Choroid plexus epithelial cell (primary cell): ENCODE measurements at regions not wholly inside any gene's neighbourhood (a gene's known extent, or its start where the extent isn't known, plus 50 kb on each side); places are given as distances from the start of the nearest gene placed in this dataset.

Experiments used
- DNase-seq: peaks from one replicate; pipeline ENCODE4 v3.0.0-alpha.2; 2010; ENCODE audit warnings: low read depth
- H3K4me3 ChIP-seq: 2 replicates; pipeline ENCODE4 v1.5.1; 2011; ENCODE audit warnings: low read depth, mild to moderate bottlenecking, control low read depth, low read length, moderate library complexity
- CTCF ChIP-seq: conservative IDR thresholded peaks from 2 replicates; pipeline ENCODE4 v1.5.1; 2011; ENCODE audit warnings: low read depth, mild to moderate bottlenecking, control low read depth, inconsistent platforms, low read length, moderate library complexity

- TF ChIP-seq CTCF, result no peak
- no peak overlapping the region for H3K4me3 ChIP-seq
- DNase-seq, result no peak
Measured at GRCh38 chr9:1580215-1580614, 434.9 kb upstream of the SMARCA2 start.

- no peak for DNase-seq
- no peak for TF ChIP-seq CTCF
- no peak overlapping the region for H3K4me3 ChIP-seq
Measured at GRCh38 chr9:1581926-1582325, 433.2 kb upstream of the SMARCA2 start.

DNA sequence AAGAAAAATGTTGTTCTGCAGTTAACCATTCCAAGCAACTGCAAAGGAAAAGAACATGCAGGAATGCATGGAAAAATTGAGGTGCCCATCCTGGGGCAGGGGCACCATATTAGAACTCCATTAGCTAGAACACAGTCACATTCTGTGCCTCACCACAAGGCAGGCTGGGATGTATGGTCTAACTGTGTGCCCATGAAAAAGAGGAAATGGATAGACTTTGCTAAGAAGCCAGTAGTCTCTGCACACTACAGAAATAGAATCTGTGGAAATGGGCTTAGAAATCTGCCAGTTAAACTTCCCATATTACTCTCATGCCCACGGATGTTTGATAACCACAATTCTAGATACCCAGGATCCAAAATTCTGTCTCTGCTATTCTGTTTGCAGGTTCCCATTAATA, 423.8 kb upstream of the SMARCA2 start:
- DNase-seq, result no peak
- no peak for TF ChIP-seq CTCF
- no peak overlapping the region for H3K4me3 ChIP-seq

- TF ChIP-seq CTCF, result no peak
- H3K4me3 ChIP-seq, result no peak overlapping the region
- DNase-seq, result no peak
Measured at GRCh38 chr9:1598270-1598669, 416.9 kb upstream of the SMARCA2 start.

GRCh38 chr9:1599961-1600360, 415.2 kb upstream of the SMARCA2 start:
- no peak for DNase-seq
- H3K4me3 ChIP-seq, result no peak overlapping the region

GRCh38 chr9:1604942-1605560, 410.1 kb upstream of the SMARCA2 start:
- peak; percentile 47 for TF ChIP-seq CTCF
- no peak overlapping the region for H3K4me3 ChIP-seq
- peak; percentile 31 for DNase-seq

More at GRCh38 chr9:1599961-1600360, 415.2 kb upstream of the SMARCA2 start:
- TF ChIP-seq CTCF, result no peak

- no peak for TF ChIP-seq CTCF
- H3K4me3 ChIP-seq, result no peak overlapping the region
- no peak for DNase-seq
Measured at GRCh38 chr9:1606253-1606652, 408.9 kb upstream of the SMARCA2 start.
